ENCODE measurements at regions not wholly inside any gene's neighbourhood (a gene's known extent, or its start where the extent isn't known, plus 50 kb on each side); places are given as distances from the start of the nearest gene placed in this dataset.

GRCh38 chr3:181943285-181943684 is 231.6 kb downstream of the SOX2 start:
- TF ChIP-seq CTCF (IDR thresholded peaks at IDR 0.05) = no peak
- TF ChIP-seq EZH2 (IDR thresholded peaks at IDR 0.05; ENCODE audit: borderline replicate concordance, insufficient read depth, low read depth, low read length, poor library complexity, severe bottlenecking) = no peak
- CTCF ChIA-PET = no interaction called here
- H3K4me3 ChIP-seq (ENCODE audit: control extremely low read depth in 1 of 5, extremely low read depth in 1 of 5, insufficient read depth in 1 of 5, low read depth in 2 of 5, low read length in 4 of 5) = no peak overlapping the region
- H3K27me3 Mint-ChIP-seq = no peaks in the 10 kb centered on the region
- no peaks in the 10 kb centered on the region for H3K27me3 ChIP-seq (replicated peaks in 1 of 4; ENCODE audit: control extremely low read depth in 1 of 4, control insufficient read depth in 3 of 4, insufficient read depth in 4 of 4, low read length in 3 of 4)
- no peaks in the 10 kb centered on the region for H3K79me2 ChIP-seq (ENCODE audit: control insufficient read depth, insufficient read depth, low read length)
- POLR2A ChIA-PET = no interaction called here
- no peaks in the 10 kb centered on the region for H4K20me1 ChIP-seq (ENCODE audit: control insufficient read depth, insufficient read depth, low read length, poor library complexity, severe bottlenecking)
- 89% methylated on average over 4 of the region's 6 CpGs for WGBS (ENCODE audit: insufficient coverage)
- no peak overlapping the region for H3K27ac Mint-ChIP-seq
- no peaks in the 10 kb centered on the region for H3K9me3 ChIP-seq (ENCODE audit: control extremely low read depth in 1 of 3, control insufficient read depth in 2 of 3, insufficient read depth in 1 of 3, low read length in 2 of 3)
- intact Hi-C loops (cut with micrococcal nuclease) = no loop called here
- no peak for DNase-seq
- ATAC-seq (ENCODE audit: low read depth) = no peak
- no peak overlapping the region for H2AFZ ChIP-seq (ENCODE audit: insufficient read depth, low read depth, low read length, poor library complexity, severe bottlenecking)
- no peaks in the 10 kb centered on the region for H3K36me3 ChIP-seq (replicated peaks in 1 of 2; ENCODE audit: control extremely low read depth in 1 of 2, control insufficient read depth in 1 of 2, extremely low read depth in 1 of 2, insufficient read depth in 2 of 2, low read length in 1 of 2)
- H3K4me1 ChIP-seq (ENCODE audit: control insufficient read depth in 2 of 2, insufficient read depth in 2 of 2, low read length in 2 of 2) = no peaks in the 10 kb centered on the region
- H3K27ac ChIP-seq (ENCODE audit: low read length in 2 of 2) = no peak overlapping the region
- H3K4me1 Mint-ChIP-seq = no peaks in the 10 kb centered on the region
- H3K9me3 Mint-ChIP-seq (ENCODE audit: insufficient read depth) = no peaks in the 10 kb centered on the region
- no peak overlapping the region for H3K4me3 Mint-ChIP-seq
- H3K4me2 ChIP-seq (replicated peaks; ENCODE audit: low read depth, low read length, poor library complexity, severe bottlenecking) = no peak overlapping the region
- no peak overlapping the region for H3K9ac ChIP-seq (ENCODE audit: low read length)

GRCh38 chr3:181947606-181948005 is 235.9 kb downstream of the SOX2 start:
- no peak overlapping the region for H3K27ac Mint-ChIP-seq
- no peak for DNase-seq
- H3K4me3 Mint-ChIP-seq = no peak overlapping the region
- no peaks in the 10 kb centered on the region for H3K9me3 Mint-ChIP-seq (ENCODE audit: insufficient read depth)
- H3K4me3 ChIP-seq (ENCODE audit: control extremely low read depth in 1 of 5, extremely low read depth in 1 of 5, insufficient read depth in 1 of 5, low read depth in 2 of 5, low read length in 4 of 5) = no peak overlapping the region
- H4K20me1 ChIP-seq (ENCODE audit: control insufficient read depth, insufficient read depth, low read length, poor library complexity, severe bottlenecking) = no peaks in the 10 kb centered on the region
- ChIA-PET POLR2A (no interaction called here), CTCF (no interaction called here)
- H3K4me1 ChIP-seq (ENCODE audit: control insufficient read depth in 2 of 2, insufficient read depth in 2 of 2, low read length in 2 of 2) = no peaks in the 10 kb centered on the region
- H3K9me3 ChIP-seq (ENCODE audit: control extremely low read depth in 1 of 3, control insufficient read depth in 2 of 3, insufficient read depth in 1 of 3, low read length in 2 of 3) = no peaks in the 10 kb centered on the region
- no peaks in the 10 kb centered on the region for H3K27me3 ChIP-seq (replicated peaks in 1 of 4; ENCODE audit: control extremely low read depth in 1 of 4, control insufficient read depth in 3 of 4, insufficient read depth in 4 of 4, low read length in 3 of 4)
- TF ChIP-seq EZH2 (IDR thresholded peaks at IDR 0.05; ENCODE audit: borderline replicate concordance, insufficient read depth, low read depth, low read length, poor library complexity, severe bottlenecking) = no peak
- TF ChIP-seq CTCF (IDR thresholded peaks at IDR 0.05) = no peak
- H3K36me3 ChIP-seq (replicated peaks in 1 of 2; ENCODE audit: control extremely low read depth in 1 of 2, control insufficient read depth in 1 of 2, extremely low read depth in 1 of 2, insufficient read depth in 2 of 2, low read length in 1 of 2) = no peaks in the 10 kb centered on the region
- no peak overlapping the region for H3K4me2 ChIP-seq (replicated peaks; ENCODE audit: low read depth, low read length, poor library complexity, severe bottlenecking)
- no peak overlapping the region for H3K27ac ChIP-seq (ENCODE audit: low read length in 2 of 2)
- no CpG with 5 or more reads among the region's 1 CpG for WGBS (ENCODE audit: insufficient coverage)
- H3K4me1 Mint-ChIP-seq = no peaks in the 10 kb centered on the region
- peaks cover 4% of the 10 kb centered on the region for H3K27me3 Mint-ChIP-seq
- no peak for ATAC-seq (ENCODE audit: low read depth)
- no peaks in the 10 kb centered on the region for H3K79me2 ChIP-seq (ENCODE audit: control insufficient read depth, insufficient read depth, low read length)
- no peak overlapping the region for H2AFZ ChIP-seq (ENCODE audit: insufficient read depth, low read depth, low read length, poor library complexity, severe bottlenecking)
- no peak overlapping the region for H3K9ac ChIP-seq (ENCODE audit: low read length)
- intact Hi-C loops (cut with micrococcal nuclease) = no loop called here
